Hematopoietic multipotent progenitor cell treated with erythropoietin and hydrocortisone succinate and interleukin-3 and kit ligand, for 8 days (in vitro differentiated cells): ENCODE measurements at regions not wholly inside any gene's neighbourhood (a gene's known extent, or its start where the extent isn't known, plus 50 kb on each side); places are given as distances from the start of the nearest gene placed in this dataset.
A peak's percentile ranks its signal among the peaks of the same experiment; 100 is the strongest.
"Not testable (repeated sequence)": the region's sequence is repeated elsewhere in the genome, so short reads cannot be mapped to it uniquely, and the experiment has no call there.

Experiments
- DNase-seq: peaks from one replicate; pipeline ENCODE4 v3.0.0-alpha.2; 2015

GRCh38 chr11:134658481-134659225, 246.6 kb upstream of the B3GAT1 start:
- DNase-seq: no peak

- DNase-seq: no peak
Measured at GRCh38 chr11:134657631-134658030, 245.6 kb upstream of the B3GAT1 start.

- DNase-seq: no peak
Measured at GRCh38 chr11:134656861-134657540, 245.0 kb upstream of the B3GAT1 start.

GRCh38 chr11:134656086-134656840, 244.2 kb upstream of the B3GAT1 start:
- DNase-seq: not testable (repeated sequence)

- DNase-seq: no peak
Measured at GRCh38 chr11:134655189-134655989, 243.3 kb upstream of the B3GAT1 start.

- no peak for DNase-seq
Measured at GRCh38 chr11:134654161-134654915, 242.3 kb upstream of the B3GAT1 start.

- DNase-seq: no peak
Measured at GRCh38 chr11:134652586-134653255, 240.7 kb upstream of the B3GAT1 start.

- no peak for DNase-seq
Measured at GRCh38 chr11:134647066-134647743, 235.2 kb upstream of the B3GAT1 start.

- no peak for DNase-seq
Measured at GRCh38 chr11:134646561-134646960, 234.5 kb upstream of the B3GAT1 start.

GRCh38 chr11:134645576-134645975, 233.5 kb upstream of the B3GAT1 start:
- DNase-seq: no peak

GRCh38 chr11:134644476-134645456, 232.7 kb upstream of the B3GAT1 start:
- DNase-seq: no peak

GRCh38 chr11:134643115-134644012, 231.3 kb upstream of the B3GAT1 start:
- no peak for DNase-seq

- no peak for DNase-seq
Measured at GRCh38 chr11:134642206-134642605, 230.2 kb upstream of the B3GAT1 start.

- no peak for DNase-seq
Measured at GRCh38 chr11:134640971-134641968, 229.2 kb upstream of the B3GAT1 start.

GRCh38 chr11:134640536-134640935, 228.5 kb upstream of the B3GAT1 start:
- no peak for DNase-seq

- peak; percentile 9 for DNase-seq
Measured at GRCh38 chr11:134639586-134640330, 227.7 kb upstream of the B3GAT1 start.
